Pancreas (tissue), 10 donors: ENCODE measurements at regions not wholly inside any gene's neighbourhood (a gene's known extent, or its start where the extent isn't known, plus 50 kb on each side); places are given as distances from the start of the nearest gene placed in this dataset.
A peak's percentile ranks its signal among the peaks of the same experiment; 100 is the strongest.
"Not testable (repeated sequence)": the region's sequence is repeated elsewhere in the genome, so short reads cannot be mapped to it uniquely, and the experiment has no call there.

ENCODE experiments used
- ATAC-seq, 4 donors: fragments of 200-7000 bp; cut with Tn5 transposase; one replicate each; pipeline versions ENCODE4 v1.8.0 to v1.9.1; 2020; ENCODE audit warnings: mild to moderate bottlenecking in 4 of 4, moderate library complexity in 4 of 4
- DNase-seq, 6 donors: peaks; one replicate each; pipeline ENCODE4 v3.0.0-alpha.2; 2020
- FAIRE-seq: peaks from 2 replicates; lab custom pipeline; 2012; peaks lifted over from hg19 to GRCh38; lab: Jason Lieb, UNC
- H3K27ac ChIP-seq, 4 donors: fragments of 200-600 bp; sonication (generic); 1 replicate in 3 of 4; 2 replicates in 1 of 4; pipeline versions ENCODE4 v1.5.0 to v1.8.0; 2020
- H3K27me3 ChIP-seq, 4 donors: fragments of 200-600 bp; one replicate each; pipeline ENCODE4 v1.8.0; 2021
- H3K36me3 ChIP-seq, 3 donors: fragments of 200-600 bp; sonication (generic) in 1 of 3; one replicate each; pipeline versions ENCODE4 v1.5.0 to v1.8.0; 2020 to 2021
- H3K4me1 ChIP-seq, 3 donors: fragments of 200-600 bp; one replicate each; pipeline ENCODE4 v1.8.0; 2021
- H3K4me3 ChIP-seq, 4 donors: fragments of 200-600 bp; sonication (generic) in 2 of 4; one replicate each; pipeline versions ENCODE4 v1.5.0 to v1.8.0; 2020 to 2021
- H3K9me3 ChIP-seq, 4 donors: fragments of 200-600 bp; one replicate each; pipeline ENCODE4 v1.8.0; 2021
- CTCF ChIP-seq, 4 donors: fragments of 200-600 bp; sonication (generic) in 3 of 4; IDR thresholded peaks; one replicate each; pipeline versions ENCODE4 v1.5.0 to v1.8.0; 2021; ENCODE audit warnings: antibody characterized with exemption in 4 of 4
- WGBS, 2 donors: extraction: QIAGEN DNeasy Blood & Tissue Kit; methylation state at CpG; one replicate each; pipeline ENCODE4 v1.1.7; 2013; 5-methylcytosine and 5-hydroxymethylcytosine counted together
- intact Hi-C, 3 donors: fragments of 100-400 bp; cut with DNase I; formaldehyde crosslinking; loops; one replicate each; pipeline versions ENCODE4 v1.11.1 to v1.14.2; 2022
- donor health status: healthy with polysubstance abuse.
- donor health status: DM: no; HTN: no; CAD: no; lungs with moderate emphysema.
- donor health status: DM: no; HTN: no; CAD: no.
- donor health status: control.
- donor health status: control.
- donor health status: Bipolar disorder and iron deficiency.
- donor health status: DM: yes; HTN: yes; CAD: no.
- donor health status: DM: no; HTN: no; CAD: no.
- donor health status: DM: no; HTN: no; CAD: no.
- donor health status: DM: yes; HTN: yes; CAD: no.

- peak; percentile 68 to 92 (median 90) for ATAC-seq
- 5 to 8% methylated on average over 5 of the region's 5 CpGs for WGBS, 2 donors
Measured at GRCh38 chr10:57657164-57657765, 610.4 kb downstream of the IPMK start.

GRCh38 chr10:57654856-57655255 is 612.8 kb downstream of the IPMK start:
- H3K36me3 ChIP-seq, result no peaks in the 10 kb centered on the region
- no peaks in the 10 kb centered on the region for H3K4me1 ChIP-seq
- ATAC-seq, result no peak
- H3K9me3 ChIP-seq, result no peaks in the 10 kb centered on the region
- H3K27ac ChIP-seq, result no peak overlapping the region
- no peak for TF ChIP-seq CTCF (IDR thresholded peaks at IDR 0.05)
- 58 to 65% methylated on average over 2 of the region's 2 CpGs for WGBS, 2 donors
- no peaks in the 10 kb centered on the region for H3K27me3 ChIP-seq
- no peak overlapping the region for H3K4me3 ChIP-seq
- no peak for FAIRE-seq
- intact Hi-C loops, result loop anchor here in 2 of 3 donors (5.0 to 10.0 kb wide), 2 partner anchors 310 to 318 kb away; no protein-coding TSS in a partner anchor
- DNase-seq, result no peak

More at GRCh38 chr10:57657164-57657765, 610.4 kb downstream of the IPMK start:
- no peaks in the 10 kb centered on the region for H3K36me3 ChIP-seq
- no peaks in the 10 kb centered on the region for H3K9me3 ChIP-seq
- H3K4me1 ChIP-seq, result no peaks in the 10 kb centered on the region
- H3K27ac ChIP-seq, result no peak overlapping the region
- intact Hi-C loops, result loop anchor here in 2 of 3 donors (5.0 to 10.0 kb wide), 2 partner anchors 312 to 320 kb away; no protein-coding TSS in a partner anchor
- DNase-seq (peak; percentile 18 to 65 (median 48)), FAIRE-seq (no peak)
- no peak overlapping the region for H3K4me3 ChIP-seq
- no peaks in the 10 kb centered on the region for H3K27me3 ChIP-seq
- peak; percentile 65 to 80 (median 72) for TF ChIP-seq CTCF (IDR thresholded peaks at IDR 0.05)

DNA sequence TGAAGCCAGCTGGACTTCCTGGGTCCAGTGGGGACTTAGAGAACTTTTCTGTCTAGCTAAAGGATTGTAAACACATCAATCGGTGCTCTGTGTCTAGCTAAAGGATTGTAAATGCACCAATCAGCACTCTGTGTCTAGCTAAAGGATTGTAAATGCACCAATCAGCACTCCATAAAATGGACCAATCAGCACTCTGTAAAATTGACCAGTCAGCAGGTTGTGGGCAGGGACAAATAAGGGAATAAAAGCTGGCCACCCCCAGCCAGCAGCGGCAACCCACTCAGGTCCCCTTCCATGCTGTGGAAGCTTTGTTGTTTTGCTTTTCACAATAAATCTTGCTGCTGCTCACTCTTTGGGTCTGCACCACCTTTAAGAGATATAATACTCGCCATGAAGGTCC is 622.6 kb downstream of the IPMK start:
- H3K4me1 ChIP-seq, DNase-seq, intact Hi-C loops, ATAC-seq, FAIRE-seq, H3K36me3 ChIP-seq, H3K27ac ChIP-seq, H3K9me3 ChIP-seq, H3K27me3 ChIP-seq, H3K4me3 ChIP-seq: not testable (repeated sequence)
- 59 to 82% methylated on average over 3 of the region's 3 CpGs for WGBS, 2 donors

DNA sequence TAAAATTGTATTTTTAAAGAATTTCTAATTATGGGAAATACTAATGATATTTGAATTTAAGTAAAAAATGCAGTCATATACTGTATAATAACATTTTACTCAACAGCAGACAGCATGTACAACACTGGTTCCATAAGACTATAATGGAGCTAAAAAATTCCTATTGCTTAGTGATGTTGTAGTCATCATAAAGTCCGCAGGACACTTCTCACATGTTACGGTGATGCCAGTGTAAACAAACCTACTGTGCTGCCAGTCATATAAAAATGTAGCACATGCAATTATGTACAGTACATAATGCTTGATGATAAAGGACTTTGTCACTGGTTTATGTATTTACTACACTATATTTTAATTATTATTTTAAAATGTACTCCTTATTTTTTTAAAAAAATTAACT is 629.3 kb downstream of the IPMK start:
- Histone ChIP-seq H3K4me3 (no peak overlapping the region), H3K27me3 (no peaks in the 10 kb centered on the region), H3K4me1 (no peaks in the 10 kb centered on the region), H3K27ac (no peak overlapping the region), H3K9me3 (no peaks in the 10 kb centered on the region), H3K36me3 (no peaks in the 10 kb centered on the region)
- TF ChIP-seq CTCF (IDR thresholded peaks at IDR 0.05), result no peak
- no peak for FAIRE-seq
- ATAC-seq, result no peak
- 82 to 84% methylated on average over 2 of the region's 2 CpGs for WGBS, 2 donors
- no peak for DNase-seq
- intact Hi-C loops, result no loop called here

DNA sequence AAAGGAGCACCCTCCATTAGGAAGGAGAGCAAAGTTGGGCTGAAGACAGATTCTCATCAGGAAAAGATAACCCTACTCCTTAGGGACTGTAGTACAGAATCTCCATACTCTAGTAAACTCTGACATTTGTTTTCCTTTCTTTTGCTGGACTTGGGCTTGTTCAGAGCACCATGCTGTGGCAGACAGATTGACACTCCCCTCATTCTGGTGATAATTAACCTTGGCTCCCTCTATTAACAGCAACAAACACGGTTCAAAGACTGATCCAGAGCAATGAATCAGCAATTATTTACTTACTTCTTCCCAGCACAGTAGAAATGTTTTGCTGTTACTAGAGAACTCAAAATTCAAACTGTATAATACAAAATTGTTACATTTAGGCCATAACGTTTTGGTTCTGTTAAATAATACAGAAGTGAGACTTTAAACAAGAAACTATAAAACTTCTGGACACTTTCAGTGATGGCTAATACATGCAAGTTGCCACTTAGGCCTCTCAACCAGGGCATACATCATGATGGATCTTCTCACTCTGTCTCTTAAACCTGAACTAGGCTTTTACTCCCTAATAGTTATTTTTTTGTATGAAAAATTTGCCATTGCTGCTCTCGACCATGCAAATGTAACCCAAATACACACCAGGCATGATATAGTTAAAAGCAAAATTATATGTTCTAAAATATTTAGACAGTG is 639.0 kb downstream of the IPMK start:
- FAIRE-seq, result no peak
- peak in 3 of 4 donors; percentile 66 to 76 (median 73) for ATAC-seq
- Histone ChIP-seq H3K4me1 (peaks cover 0 to 6% (median 0%) of the 10 kb centered on the region in 3 donors), H3K36me3 (no peaks in the 10 kb centered on the region), H3K9me3 (no peaks in the 10 kb centered on the region), H3K4me3 (no peak overlapping the region), H3K27ac (no peak overlapping the region), H3K27me3 (no peaks in the 10 kb centered on the region)
- no peak for DNase-seq
- TF ChIP-seq CTCF (IDR thresholded peaks at IDR 0.05), result no peak
- intact Hi-C loops, result no loop called here
- 23 to 35% methylated on average over 3 of the region's 3 CpGs for WGBS, 2 donors
